Suprapubic skin (tissue), 4 donors: ENCODE measurements at regions not wholly inside any gene's neighbourhood (a gene's known extent, or its start where the extent isn't known, plus 50 kb on each side); places are given as distances from the start of the nearest gene placed in this dataset.
"Not testable (repeated sequence)": the region's sequence is repeated elsewhere in the genome, so short reads cannot be mapped to it uniquely, and the experiment has no call there.

Source experiments
- DNase-seq, 2 donors: peaks; one replicate each; pipeline ENCODE4 v3.0.0-alpha.2; 2019; ENCODE audit warnings: low spot score in 2 of 2
- H3K27ac ChIP-seq: fragments of 200-600 bp; sonication (generic); one replicate; pipeline ENCODE4 v1.5.1; 2019
- H3K27me3 ChIP-seq: fragments of 200-600 bp; sonication (generic); one replicate; pipeline ENCODE4 v1.5.1; 2019
- H3K36me3 ChIP-seq: fragments of 200-600 bp; sonication (generic); one replicate; pipeline ENCODE4 v1.5.1; 2019
- H3K4me1 ChIP-seq: fragments of 200-600 bp; sonication (generic); one replicate; pipeline ENCODE4 v1.5.1; 2019
- H3K4me3 ChIP-seq: fragments of 200-600 bp; sonication (generic); one replicate; pipeline ENCODE4 v1.5.1; 2019; ENCODE audit warnings: mild to moderate bottlenecking
- H3K9me3 ChIP-seq: fragments of 200-600 bp; sonication (generic); one replicate; pipeline ENCODE4 v1.5.1; 2019
- EP300 ChIP-seq: sonication (generic); formaldehyde crosslinking; IDR thresholded peaks from one replicate; pipeline ENCODE4 v1.6.1; 2017; ENCODE audit warnings: antibody characterized with exemption
- POLR2A ChIP-seq, 2 donors: fragments of 450-650 bp; IDR thresholded peaks; one replicate each; pipeline ENCODE4 v1.6.1; 2017; ENCODE audit warnings: antibody characterized with exemption in 2 of 2, mild to moderate bottlenecking in 2 of 2, moderate library complexity in 2 of 2
- POLR2AphosphoS5 ChIP-seq, 3 donors: sonication (generic); formaldehyde crosslinking; IDR thresholded peaks; one replicate each; pipeline ENCODE4 v1.6.1; 2017; ENCODE audit warnings: antibody characterized with exemption in 3 of 3
- WGBS: methylation state at CpG from one replicate; pipeline ENCODE4 v1.1.5; 2018; 5-methylcytosine and 5-hydroxymethylcytosine counted together
- TF ChIP-seq, protein P1 (sequence below), 2 donors: fragments of 200-600 bp in 1 of 2; fragments of 450-650 bp in 1 of 2; sonication (generic) in 1 of 2; IDR thresholded peaks; one replicate each; pipeline ENCODE4 v1.5.1; 2016 to 2019; ENCODE audit warnings: antibody characterized with exemption in 2 of 2, mild to moderate bottlenecking in 1 of 2, moderate library complexity in 1 of 2

DNA sequence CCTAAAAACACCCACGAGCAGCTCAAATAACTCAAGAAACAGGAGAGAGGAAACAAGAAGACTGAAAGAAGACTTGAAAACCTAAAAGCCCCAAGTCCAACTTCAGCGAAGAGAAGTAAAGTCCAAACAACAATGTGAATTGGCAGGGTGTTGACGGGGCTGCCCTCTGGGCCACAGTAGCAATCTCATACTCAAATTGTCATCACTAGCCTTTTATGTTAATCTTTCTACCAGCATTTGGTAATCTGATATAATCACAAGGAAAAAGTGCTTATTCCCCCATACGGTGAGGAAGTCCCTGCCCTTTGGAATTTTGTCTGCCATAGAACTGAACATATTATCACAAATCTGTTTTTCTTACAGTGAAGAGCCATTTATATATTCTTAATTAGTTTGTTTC, 51.5 kb upstream of the IFNE start:
- WGBS: 47% methylated on average over 4 of the region's 4 CpGs
- H3K36me3 ChIP-seq: no peaks in the 10 kb centered on the region
- TF ChIP-seq, protein P1, sequence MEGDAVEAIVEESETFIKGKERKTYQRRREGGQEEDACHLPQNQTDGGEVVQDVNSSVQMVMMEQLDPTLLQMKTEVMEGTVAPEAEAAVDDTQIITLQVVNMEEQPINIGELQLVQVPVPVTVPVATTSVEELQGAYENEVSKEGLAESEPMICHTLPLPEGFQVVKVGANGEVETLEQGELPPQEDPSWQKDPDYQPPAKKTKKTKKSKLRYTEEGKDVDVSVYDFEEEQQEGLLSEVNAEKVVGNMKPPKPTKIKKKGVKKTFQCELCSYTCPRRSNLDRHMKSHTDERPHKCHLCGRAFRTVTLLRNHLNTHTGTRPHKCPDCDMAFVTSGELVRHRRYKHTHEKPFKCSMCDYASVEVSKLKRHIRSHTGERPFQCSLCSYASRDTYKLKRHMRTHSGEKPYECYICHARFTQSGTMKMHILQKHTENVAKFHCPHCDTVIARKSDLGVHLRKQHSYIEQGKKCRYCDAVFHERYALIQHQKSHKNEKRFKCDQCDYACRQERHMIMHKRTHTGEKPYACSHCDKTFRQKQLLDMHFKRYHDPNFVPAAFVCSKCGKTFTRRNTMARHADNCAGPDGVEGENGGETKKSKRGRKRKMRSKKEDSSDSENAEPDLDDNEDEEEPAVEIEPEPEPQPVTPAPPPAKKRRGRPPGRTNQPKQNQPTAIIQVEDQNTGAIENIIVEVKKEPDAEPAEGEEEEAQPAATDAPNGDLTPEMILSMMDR (IDR thresholded peaks at IDR 0.05): no peak
- TF ChIP-seq POLR2AphosphoS5 (IDR thresholded peaks at IDR 0.05) (no peak), EP300 (no peak), POLR2A (IDR thresholded peaks at IDR 0.05) (no peak)
- no peak for DNase-seq
- no peaks in the 10 kb centered on the region for H3K4me1 ChIP-seq
- H3K27me3 ChIP-seq: no peaks in the 10 kb centered on the region
- H3K4me3 ChIP-seq: no peak overlapping the region
- no peak overlapping the region for H3K27ac ChIP-seq
- H3K9me3 ChIP-seq: no peaks in the 10 kb centered on the region

DNA sequence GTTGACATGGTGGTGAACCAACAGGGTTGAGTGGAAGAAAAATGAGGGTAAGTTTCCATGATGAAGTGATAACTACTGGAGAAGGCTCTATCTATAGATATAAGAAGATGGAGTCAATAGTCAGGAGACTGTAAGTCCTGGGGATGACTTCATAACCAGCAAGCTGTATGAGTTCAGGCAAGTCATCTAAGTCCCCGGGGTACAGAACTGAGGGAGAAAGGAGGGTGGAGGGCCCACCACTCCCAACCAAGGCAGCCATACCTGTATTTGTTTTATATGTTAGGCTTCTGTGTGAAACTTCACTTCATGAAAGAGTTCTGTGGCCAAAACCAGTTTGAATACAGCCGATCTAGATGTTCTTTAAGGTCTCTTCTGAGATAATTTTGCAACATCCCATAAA, 53.3 kb upstream of the IFNE start:
- 88% methylated on average over 2 of the region's 2 CpGs for WGBS
- H3K9me3 ChIP-seq: no peaks in the 10 kb centered on the region
- DNase-seq: no peak
- H3K27me3 ChIP-seq: no peaks in the 10 kb centered on the region
- TF ChIP-seq EP300 (no peak), POLR2A (IDR thresholded peaks at IDR 0.05) (no peak), POLR2AphosphoS5 (IDR thresholded peaks at IDR 0.05) (no peak)
- TF ChIP-seq, protein P1 (IDR thresholded peaks at IDR 0.05): no peak
- no peaks in the 10 kb centered on the region for H3K4me1 ChIP-seq
- no peak overlapping the region for H3K27ac ChIP-seq
- no peak overlapping the region for H3K4me3 ChIP-seq
- no peaks in the 10 kb centered on the region for H3K36me3 ChIP-seq

DNA sequence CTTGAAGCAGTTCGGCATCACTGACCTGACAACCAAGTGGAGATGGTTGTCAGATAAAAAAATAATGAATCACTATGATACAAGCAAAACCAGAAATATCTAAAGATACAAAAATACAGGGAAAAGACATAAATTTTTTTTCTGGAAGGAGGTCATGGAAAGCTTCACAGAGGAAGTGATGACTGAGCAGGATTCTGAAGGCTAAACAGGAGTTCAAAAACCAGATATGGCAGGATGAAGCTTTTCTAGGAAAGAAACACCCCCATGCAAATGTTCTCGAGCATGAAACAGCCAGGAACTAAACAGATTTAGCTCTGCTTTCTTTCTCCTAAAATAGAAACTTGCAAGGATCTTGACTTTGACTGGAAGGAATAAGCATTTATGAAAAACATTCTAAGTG, 60.7 kb upstream of the IFNE start:
- no peak overlapping the region for H3K27ac ChIP-seq
- H3K4me1 ChIP-seq: no peaks in the 10 kb centered on the region
- no peak overlapping the region for H3K4me3 ChIP-seq
- no peaks in the 10 kb centered on the region for H3K27me3 ChIP-seq
- no peaks in the 10 kb centered on the region for H3K9me3 ChIP-seq
- 28% methylated on average over 2 of the region's 2 CpGs for WGBS
- H3K36me3 ChIP-seq: no peaks in the 10 kb centered on the region
- TF ChIP-seq POLR2AphosphoS5 (IDR thresholded peaks at IDR 0.05) (no peak), EP300 (no peak), POLR2A (IDR thresholded peaks at IDR 0.05) (no peak)
- TF ChIP-seq, protein P1 (IDR thresholded peaks at IDR 0.05): no peak
- DNase-seq: no peak

DNA sequence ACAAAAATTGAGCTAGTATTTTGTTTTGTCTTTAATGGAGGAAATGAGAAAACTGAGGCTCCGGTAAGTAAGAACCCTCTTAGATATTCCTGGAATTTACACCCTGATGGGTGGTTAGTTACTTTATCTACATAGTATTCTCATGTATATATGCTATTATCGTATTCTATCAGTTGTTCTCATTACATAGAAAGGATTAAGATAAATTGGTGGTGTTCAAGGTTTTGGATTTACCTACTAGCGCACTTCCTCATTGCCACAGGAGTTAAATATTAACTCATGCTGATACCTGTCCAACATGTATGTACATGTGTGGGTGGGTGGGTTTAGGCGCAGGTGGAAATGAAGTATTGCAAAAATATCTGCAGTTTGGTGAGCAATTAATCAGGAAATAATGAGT, 61.1 kb upstream of the IFNE start:
- 75% methylated on average over 4 of the region's 4 CpGs for WGBS
- TF ChIP-seq POLR2A (IDR thresholded peaks at IDR 0.05): no peak
- no peak for TF ChIP-seq EP300
- TF ChIP-seq, protein P1 (IDR thresholded peaks at IDR 0.05): no peak
- TF ChIP-seq POLR2AphosphoS5 (IDR thresholded peaks at IDR 0.05): no peak
- no peaks in the 10 kb centered on the region for H3K4me1 ChIP-seq
- no peaks in the 10 kb centered on the region for H3K36me3 ChIP-seq
- DNase-seq: no peak
- no peaks in the 10 kb centered on the region for H3K9me3 ChIP-seq
- H3K4me3 ChIP-seq: no peak overlapping the region
- no peaks in the 10 kb centered on the region for H3K27me3 ChIP-seq
- no peak overlapping the region for H3K27ac ChIP-seq

DNA sequence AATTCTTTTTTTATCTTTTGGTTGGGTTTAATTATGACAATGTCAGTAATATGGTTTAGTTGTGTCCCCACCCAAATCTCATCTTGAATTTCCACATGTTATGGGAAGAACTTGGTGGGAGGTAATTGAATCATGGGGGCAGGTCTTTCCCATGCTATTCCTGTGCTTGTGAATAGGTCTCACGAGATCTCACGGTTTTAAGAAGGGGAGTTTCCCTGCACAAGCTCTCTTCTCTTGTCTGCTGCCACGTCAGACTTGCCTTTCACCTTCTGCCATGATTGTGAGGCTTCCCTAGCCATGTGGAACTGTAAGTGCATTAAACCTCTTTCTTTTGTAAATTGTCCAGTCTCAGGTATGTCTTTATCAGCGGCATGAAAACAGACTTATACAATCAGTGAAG, 61.7 kb upstream of the IFNE start:
- WGBS: 86% methylated on average over 4 of the region's 4 CpGs
- DNase-seq, H3K36me3 ChIP-seq, H3K27ac ChIP-seq, H3K27me3 ChIP-seq, H3K4me3 ChIP-seq, H3K9me3 ChIP-seq, H3K4me1 ChIP-seq: not testable (repeated sequence)

DNA sequence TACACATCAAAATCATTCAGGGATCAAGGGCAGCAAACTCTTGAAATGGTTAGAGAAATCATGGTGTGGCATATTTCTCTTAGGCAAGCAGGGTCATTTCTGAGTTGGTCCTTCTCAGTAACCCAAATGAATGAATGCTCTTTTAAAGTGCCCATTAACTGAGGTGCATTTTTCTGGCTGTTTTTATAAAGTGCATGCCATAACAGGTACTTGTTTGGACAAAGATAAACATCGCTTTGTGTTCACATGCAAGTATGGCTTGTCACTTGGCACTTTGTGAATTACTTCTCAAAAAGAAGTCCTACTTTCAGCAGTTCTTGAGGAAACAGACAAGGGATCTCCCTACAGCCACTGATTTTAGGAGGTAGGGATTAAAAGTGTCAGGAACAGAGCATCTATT, 64.8 kb upstream of the IFNE start:
- H3K27me3 ChIP-seq: no peaks in the 10 kb centered on the region
- no peak overlapping the region for H3K4me3 ChIP-seq
- H3K36me3 ChIP-seq: no peaks in the 10 kb centered on the region
- H3K4me1 ChIP-seq: peaks cover 6% of the 10 kb centered on the region
- no peaks in the 10 kb centered on the region for H3K9me3 ChIP-seq
- WGBS: 57% methylated on average over 1 of the region's 1 CpG
- no peak for TF ChIP-seq POLR2AphosphoS5 (IDR thresholded peaks at IDR 0.05)
- TF ChIP-seq EP300: no peak
- no peak for TF ChIP-seq POLR2A (IDR thresholded peaks at IDR 0.05)
- TF ChIP-seq, protein P1 (IDR thresholded peaks at IDR 0.05): no peak
- DNase-seq: no peak
- H3K27ac ChIP-seq: no peak overlapping the region
